ENCODE measurements at regions not wholly inside any gene's neighbourhood (a gene's known extent, or its start where the extent isn't known, plus 50 kb on each side); places are given as distances from the start of the nearest gene placed in this dataset.

GRCh38 chr4:179268791-179269190 is 1826.6 kb upstream of the AGA start:
- Histone ChIP-seq H3K9me3 (ENCODE audit: control insufficient read depth, low read length) (peaks cover 3% of the 10 kb centered on the region), H3K4me1 (ENCODE audit: control insufficient read depth, insufficient read depth, low read length, poor library complexity, severe bottlenecking) (no peaks in the 10 kb centered on the region), H3K4me3 (ENCODE audit: extremely low read depth, insufficient read depth, low read length, poor library complexity, severe bottlenecking) (no peak overlapping the region), H3K36me3 (ENCODE audit: control insufficient read depth, insufficient read depth, low read length) (no peaks in the 10 kb centered on the region), H3K27ac (ENCODE audit: low read depth, low read length, severe bottlenecking) (no peak overlapping the region)
- WGBS, 2 experiments (ENCODE audit: insufficient coverage in 2 of 2): 85 to 100% methylated on average over 2 of the region's 2 CpGs

GRCh38 chr4:179272282-179272681 is 1830.0 kb upstream of the AGA start:
- Histone ChIP-seq H3K9me3 (ENCODE audit: control insufficient read depth, low read length) (no peaks in the 10 kb centered on the region), H3K4me1 (ENCODE audit: control insufficient read depth, insufficient read depth, low read length, poor library complexity, severe bottlenecking) (no peaks in the 10 kb centered on the region), H3K4me3 (ENCODE audit: extremely low read depth, insufficient read depth, low read length, poor library complexity, severe bottlenecking) (no peak overlapping the region), H3K36me3 (ENCODE audit: control insufficient read depth, insufficient read depth, low read length) (no peaks in the 10 kb centered on the region), H3K27ac (ENCODE audit: low read depth, low read length, severe bottlenecking) (no peak overlapping the region)

DNA sequence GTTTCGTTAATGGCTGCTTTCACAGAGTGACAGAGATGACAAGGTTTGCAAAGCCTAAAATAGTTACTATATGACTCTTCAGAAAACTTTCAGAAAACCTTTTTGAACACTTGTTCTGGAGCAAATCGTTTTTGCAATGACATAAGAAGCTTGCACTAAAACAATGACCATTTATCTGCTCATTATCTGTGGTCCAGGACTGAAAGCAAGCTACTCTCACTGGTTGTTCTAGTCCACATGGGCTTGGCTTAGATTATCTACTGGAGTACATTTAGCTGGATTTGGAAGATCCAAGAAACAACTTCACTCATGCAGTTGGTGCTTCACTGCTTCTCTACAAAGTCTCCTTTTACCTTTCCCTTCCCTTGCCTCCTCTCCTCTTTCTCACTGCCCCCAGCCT is 1836.4 kb upstream of the AGA start:
- H3K36me3 ChIP-seq (ENCODE audit: control insufficient read depth, insufficient read depth, low read length): no peaks in the 10 kb centered on the region
- 74 to 89% methylated on average over 1 to 2 of the region's 2 CpGs for WGBS, 2 experiments (ENCODE audit: insufficient coverage in 2 of 2)
- no peaks in the 10 kb centered on the region for H3K4me1 ChIP-seq (ENCODE audit: control insufficient read depth, insufficient read depth, low read length, poor library complexity, severe bottlenecking)
- no peak overlapping the region for H3K4me3 ChIP-seq (ENCODE audit: extremely low read depth, insufficient read depth, low read length, poor library complexity, severe bottlenecking)
- H3K9me3 ChIP-seq (ENCODE audit: control insufficient read depth, low read length): no peaks in the 10 kb centered on the region
- no peak overlapping the region for H3K27ac ChIP-seq (ENCODE audit: low read depth, low read length, severe bottlenecking)

- H3K4me1 ChIP-seq (ENCODE audit: control insufficient read depth, insufficient read depth, low read length, poor library complexity, severe bottlenecking): no peaks in the 10 kb centered on the region
- no peak overlapping the region for H3K4me3 ChIP-seq (ENCODE audit: extremely low read depth, insufficient read depth, low read length, poor library complexity, severe bottlenecking)
- H3K27ac ChIP-seq (ENCODE audit: low read depth, low read length, severe bottlenecking): no peak overlapping the region
- WGBS, 2 experiments (ENCODE audit: insufficient coverage in 2 of 2): 92 to 100% methylated on average over 1 to 2 of the region's 3 CpGs
- no peaks in the 10 kb centered on the region for H3K9me3 ChIP-seq (ENCODE audit: control insufficient read depth, low read length)
- no peaks in the 10 kb centered on the region for H3K36me3 ChIP-seq (ENCODE audit: control insufficient read depth, insufficient read depth, low read length)
These were observed 1843.5 kb upstream of the AGA start for GRCh38 chr4:179285696-179286095.

DNA sequence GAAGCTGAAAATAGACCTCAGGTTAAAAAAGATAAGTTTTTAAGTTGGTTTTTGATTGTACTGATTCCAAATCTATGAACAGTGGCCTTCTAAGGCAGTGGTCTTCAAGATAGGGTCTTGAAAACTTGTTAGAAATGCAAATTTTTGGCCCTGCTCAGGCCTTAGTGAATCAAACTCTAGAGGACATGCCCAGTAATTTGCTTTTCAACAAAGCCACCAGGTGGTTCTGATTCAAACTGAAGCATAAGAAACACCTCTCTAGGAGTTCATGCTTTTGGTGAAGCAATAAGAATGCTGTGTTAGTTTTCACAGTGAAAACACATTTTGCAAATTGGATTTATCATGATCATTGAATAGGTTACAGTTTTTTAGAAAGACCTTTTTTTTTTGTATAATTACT is 1849.4 kb upstream of the AGA start:
- H3K36me3 ChIP-seq (ENCODE audit: control insufficient read depth, insufficient read depth, low read length): no peaks in the 10 kb centered on the region
- no peak overlapping the region for H3K27ac ChIP-seq (ENCODE audit: low read depth, low read length, severe bottlenecking)
- no peak overlapping the region for H3K4me3 ChIP-seq (ENCODE audit: extremely low read depth, insufficient read depth, low read length, poor library complexity, severe bottlenecking)
- H3K9me3 ChIP-seq (ENCODE audit: control insufficient read depth, low read length): no peaks in the 10 kb centered on the region
- H3K4me1 ChIP-seq (ENCODE audit: control insufficient read depth, insufficient read depth, low read length, poor library complexity, severe bottlenecking): no peaks in the 10 kb centered on the region

- Histone ChIP-seq H3K27ac (ENCODE audit: low read depth, low read length, severe bottlenecking) (no peak overlapping the region), H3K4me3 (ENCODE audit: extremely low read depth, insufficient read depth, low read length, poor library complexity, severe bottlenecking) (no peak overlapping the region), H3K4me1 (ENCODE audit: control insufficient read depth, insufficient read depth, low read length, poor library complexity, severe bottlenecking) (no peaks in the 10 kb centered on the region), H3K36me3 (ENCODE audit: control insufficient read depth, insufficient read depth, low read length) (no peaks in the 10 kb centered on the region), H3K9me3 (ENCODE audit: control insufficient read depth, low read length) (no peaks in the 10 kb centered on the region)
- WGBS, 2 experiments (ENCODE audit: insufficient coverage in 2 of 2): 70 to 71% methylated on average over 1 of the region's 1 CpG
These were observed 1850.2 kb upstream of the AGA start for GRCh38 chr4:179292468-179292867.

DNA sequence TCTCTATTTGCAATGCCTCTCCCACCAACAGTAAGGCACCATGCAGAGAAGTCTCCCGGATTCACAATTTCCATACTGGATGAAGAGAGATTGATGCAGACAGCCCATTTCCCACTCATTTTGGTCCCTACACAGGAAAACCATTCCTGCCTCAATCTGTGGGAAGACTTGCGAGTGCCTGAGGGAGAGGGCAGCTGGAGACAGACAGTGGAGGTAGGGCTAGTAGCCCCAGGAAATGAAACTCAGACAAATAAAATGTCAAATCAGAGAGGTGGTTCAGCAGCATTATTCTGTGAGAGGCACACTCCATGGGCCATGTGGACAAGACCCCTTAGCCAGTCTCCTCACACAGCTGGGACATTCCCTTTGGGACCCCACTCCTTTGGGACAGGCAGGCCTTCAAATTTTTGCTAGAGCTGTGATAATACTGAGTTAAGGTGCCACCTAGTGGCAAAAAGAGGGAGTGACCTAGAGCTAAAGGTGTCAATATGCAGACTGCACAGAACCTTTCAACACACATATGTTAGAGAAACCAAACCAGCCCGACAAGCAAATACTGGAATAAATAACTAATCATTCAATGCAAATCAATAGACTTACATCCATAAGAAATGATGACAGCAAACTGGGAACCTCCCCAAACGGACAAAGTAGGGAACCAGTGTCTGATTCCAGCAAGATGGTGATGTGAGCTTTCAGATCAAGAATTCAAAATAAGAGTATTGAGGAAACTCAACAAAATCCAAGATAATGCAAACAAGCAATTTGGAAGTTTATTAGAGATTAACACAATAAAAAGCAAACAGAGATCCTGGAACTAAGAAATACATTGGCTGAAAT is 1865.3 kb upstream of the AGA start:
- 86% methylated on average over 2 of the region's 4 CpGs; no CpG with 5 or more reads in 1 of the 2 experiments for WGBS, 2 experiments (ENCODE audit: insufficient coverage in 2 of 2)
- H3K27ac ChIP-seq (ENCODE audit: low read depth, low read length, severe bottlenecking): no peak overlapping the region
- no peaks in the 10 kb centered on the region for H3K9me3 ChIP-seq (ENCODE audit: control insufficient read depth, low read length)
- H3K4me3 ChIP-seq (ENCODE audit: extremely low read depth, insufficient read depth, low read length, poor library complexity, severe bottlenecking): no peak overlapping the region
- no peaks in the 10 kb centered on the region for H3K36me3 ChIP-seq (ENCODE audit: control insufficient read depth, insufficient read depth, low read length)
- H3K4me1 ChIP-seq (ENCODE audit: control insufficient read depth, insufficient read depth, low read length, poor library complexity, severe bottlenecking): no peaks in the 10 kb centered on the region

- Histone ChIP-seq H3K9me3 (ENCODE audit: control insufficient read depth, low read length) (no peaks in the 10 kb centered on the region), H3K4me1 (ENCODE audit: control insufficient read depth, insufficient read depth, low read length, poor library complexity, severe bottlenecking) (no peaks in the 10 kb centered on the region), H3K4me3 (ENCODE audit: extremely low read depth, insufficient read depth, low read length, poor library complexity, severe bottlenecking) (no peak overlapping the region), H3K27ac (ENCODE audit: low read depth, low read length, severe bottlenecking) (no peak overlapping the region), H3K36me3 (ENCODE audit: control insufficient read depth, insufficient read depth, low read length) (no peaks in the 10 kb centered on the region)
- WGBS, 2 experiments (ENCODE audit: insufficient coverage in 2 of 2): no CpG with 5 or more reads among the region's 1 CpG
These were observed 1871.6 kb upstream of the AGA start for GRCh38 chr4:179313823-179314222.

- no peak overlapping the region for H3K27ac ChIP-seq (ENCODE audit: low read depth, low read length, severe bottlenecking)
- H3K9me3 ChIP-seq (ENCODE audit: control insufficient read depth, low read length): no peaks in the 10 kb centered on the region
- no peaks in the 10 kb centered on the region for H3K36me3 ChIP-seq (ENCODE audit: control insufficient read depth, insufficient read depth, low read length)
- no peak overlapping the region for H3K4me3 ChIP-seq (ENCODE audit: extremely low read depth, insufficient read depth, low read length, poor library complexity, severe bottlenecking)
- no peaks in the 10 kb centered on the region for H3K4me1 ChIP-seq (ENCODE audit: control insufficient read depth, insufficient read depth, low read length, poor library complexity, severe bottlenecking)
- 100% methylated on average over 2 of the region's 2 CpGs for WGBS, 2 experiments (ENCODE audit: insufficient coverage in 2 of 2)
These were observed 1882.9 kb upstream of the AGA start for GRCh38 chr4:179325181-179325580.

DNA sequence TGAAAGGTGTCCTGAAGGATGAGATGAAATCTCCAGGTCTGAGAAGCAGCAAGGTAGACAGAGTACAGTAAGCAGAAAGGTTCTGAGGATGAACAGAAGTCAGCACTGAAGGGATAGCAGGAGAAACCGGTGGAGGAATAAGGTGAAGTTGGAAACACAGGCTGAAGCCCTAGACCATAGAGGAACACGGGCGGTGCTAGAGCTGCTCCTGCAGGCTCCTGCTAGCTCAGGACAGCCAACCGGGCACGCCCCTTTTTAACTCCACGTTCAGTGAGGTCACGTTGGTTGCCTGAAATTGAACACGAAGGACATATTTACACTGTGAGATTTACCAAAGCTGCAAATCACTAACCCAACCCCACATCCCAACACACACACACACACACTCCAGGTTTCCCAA is 1886.4 kb upstream of the AGA start:
- Histone ChIP-seq H3K27ac (ENCODE audit: low read depth, low read length, severe bottlenecking) (no peak overlapping the region), H3K36me3 (ENCODE audit: control insufficient read depth, insufficient read depth, low read length) (no peaks in the 10 kb centered on the region), H3K4me1 (ENCODE audit: control insufficient read depth, insufficient read depth, low read length, poor library complexity, severe bottlenecking) (no peaks in the 10 kb centered on the region), H3K4me3 (ENCODE audit: extremely low read depth, insufficient read depth, low read length, poor library complexity, severe bottlenecking) (no peak overlapping the region), H3K9me3 (ENCODE audit: control insufficient read depth, low read length) (no peaks in the 10 kb centered on the region)
- 86 to 87% methylated on average over 8 of the region's 8 CpGs for WGBS, 2 experiments (ENCODE audit: insufficient coverage in 2 of 2)

DNA sequence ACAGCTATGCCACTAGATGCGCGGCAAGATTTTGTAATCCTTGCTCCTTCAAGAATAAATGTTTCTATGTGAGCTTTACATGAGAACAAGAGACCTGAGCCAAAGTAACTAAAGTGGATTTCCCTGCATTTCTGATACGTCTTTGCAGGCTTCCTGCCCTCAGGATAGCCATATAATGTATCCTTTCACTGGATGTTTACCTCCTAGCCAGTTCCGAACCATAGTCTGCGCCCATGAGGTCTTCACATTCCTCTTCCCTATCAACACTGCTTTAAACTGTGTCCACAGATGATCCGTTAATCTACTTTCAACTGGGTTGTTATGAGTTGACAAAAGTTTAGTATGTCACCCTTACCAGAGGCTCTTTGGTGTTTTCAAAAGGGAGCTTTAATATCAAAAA is 1889.1 kb upstream of the AGA start:
- Histone ChIP-seq H3K4me1 (ENCODE audit: control insufficient read depth, insufficient read depth, low read length, poor library complexity, severe bottlenecking) (no peaks in the 10 kb centered on the region), H3K4me3 (ENCODE audit: extremely low read depth, insufficient read depth, low read length, poor library complexity, severe bottlenecking) (no peak overlapping the region), H3K9me3 (ENCODE audit: control insufficient read depth, low read length) (no peaks in the 10 kb centered on the region), H3K27ac (ENCODE audit: low read depth, low read length, severe bottlenecking) (no peak overlapping the region), H3K36me3 (ENCODE audit: control insufficient read depth, insufficient read depth, low read length) (no peaks in the 10 kb centered on the region)
- WGBS, 2 experiments (ENCODE audit: insufficient coverage in 2 of 2): 84 to 92% methylated on average over 3 to 4 of the region's 6 CpGs

Measured in mesodermal cell (in vitro differentiated cells).